GM19467 (cell line): ENCODE measurements at regions not wholly inside any gene's neighbourhood (a gene's known extent, or its start where the extent isn't known, plus 50 kb on each side); places are given as distances from the start of the nearest gene placed in this dataset.
"Not testable (repeated sequence)": the region's sequence is repeated elsewhere in the genome, so short reads cannot be mapped to it uniquely, and the experiment has no call there.

ENCODE experiments used
- ATAC-seq: cut with Tn5 transposase; IDR thresholded peaks from one replicate; pipeline ENCODE4 v1.9.1; 2021; ENCODE audit warnings: mild to moderate bottlenecking, moderate library complexity; ENCODE audit not compliant: unreplicated experiment

GRCh38 chr12:17564630-17565029 is 525.4 kb downstream of the RERGL start:
- not testable (repeated sequence) for ATAC-seq

GRCh38 chr12:17550011-17550410 is 540.0 kb downstream of the RERGL start:
- ATAC-seq = no peak

- no peak for ATAC-seq
Observed at GRCh38 chr12:17540921-17541320, 549.1 kb downstream of the RERGL start.

- no peak for ATAC-seq
Observed at GRCh38 chr12:17528394-17528793, 561.6 kb downstream of the RERGL start.

- no peak for ATAC-seq
Observed at GRCh38 chr12:17527021-17527420, 563.0 kb downstream of the RERGL start.

GRCh38 chr12:17511369-17511768 is 578.6 kb downstream of the RERGL start:
- ATAC-seq = no peak

- ATAC-seq = no peak
Observed at GRCh38 chr12:17507336-17507735, 582.7 kb downstream of the RERGL start.

- ATAC-seq = no peak
Observed at GRCh38 chr12:17503742-17504141, 586.3 kb downstream of the RERGL start.

- ATAC-seq = no peak
Observed at GRCh38 chr12:17489452-17489851, 600.5 kb downstream of the RERGL start.

- no peak for ATAC-seq
Observed at GRCh38 chr12:17478908-17479673, 610.9 kb downstream of the RERGL start.

- ATAC-seq = no peak
Observed at GRCh38 chr12:17470460-17470859, 619.5 kb downstream of the RERGL start.

- no peak for ATAC-seq
Observed at GRCh38 chr12:17459214-17459613, 630.8 kb downstream of the RERGL start.

- ATAC-seq = no peak
Observed at GRCh38 chr12:17456486-17456885, 633.5 kb downstream of the RERGL start.

GRCh38 chr12:17438141-17438540 is 651.9 kb downstream of the RERGL start:
- ATAC-seq = no peak

GRCh38 chr12:17416748-17417147 is 673.2 kb downstream of the RERGL start:
- no peak for ATAC-seq

- ATAC-seq = no peak
Observed at GRCh38 chr12:17414596-17414995, 675.4 kb downstream of the RERGL start.

- ATAC-seq = no peak
Observed at GRCh38 chr12:17411662-17412061, 678.3 kb downstream of the RERGL start.

- ATAC-seq = no peak
Observed at GRCh38 chr12:17388679-17389078, 701.3 kb downstream of the RERGL start.

GRCh38 chr12:17383321-17383720 is 706.7 kb downstream of the RERGL start:
- ATAC-seq = no peak

GRCh38 chr12:17381211-17381610 is 708.8 kb downstream of the RERGL start:
- no peak for ATAC-seq

- no peak for ATAC-seq
Observed at GRCh38 chr12:17372508-17372907, 717.5 kb downstream of the RERGL start.

- no peak for ATAC-seq
Observed at GRCh38 chr12:17371491-17372215, 718.3 kb downstream of the RERGL start.
